ENCODE measurements at regions not wholly inside any gene's neighbourhood (a gene's known extent, or its start where the extent isn't known, plus 50 kb on each side); places are given as distances from the start of the nearest gene placed in this dataset.
"Not testable (repeated sequence)": the region's sequence is repeated elsewhere in the genome, so short reads cannot be mapped to it uniquely, and the experiment has no call there.

- DNase-seq (ENCODE audit: low spot score) = no peak
Observed at GRCh38 chr5:18732556-18733479, 1098.6 kb downstream of the TAF11L14 start.

DNA sequence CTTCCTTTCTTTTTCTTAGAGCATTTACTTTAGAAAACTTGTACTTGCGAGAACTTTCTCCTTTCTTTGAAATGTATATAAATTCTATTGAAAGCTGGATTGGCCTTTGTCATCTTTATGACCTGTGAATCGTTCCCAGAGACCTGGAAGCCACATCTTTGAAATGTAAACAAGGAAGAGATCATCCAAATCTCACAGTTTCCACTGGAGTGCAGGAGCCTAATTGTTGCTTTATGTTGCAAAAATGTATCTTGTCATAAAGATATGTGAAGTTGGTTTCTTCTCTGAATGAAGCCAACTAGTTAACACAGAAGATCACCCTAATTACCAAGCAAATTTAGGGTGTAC, 1101.8 kb downstream of the TAF11L14 start:
- no peak for DNase-seq (ENCODE audit: low spot score)

DNA sequence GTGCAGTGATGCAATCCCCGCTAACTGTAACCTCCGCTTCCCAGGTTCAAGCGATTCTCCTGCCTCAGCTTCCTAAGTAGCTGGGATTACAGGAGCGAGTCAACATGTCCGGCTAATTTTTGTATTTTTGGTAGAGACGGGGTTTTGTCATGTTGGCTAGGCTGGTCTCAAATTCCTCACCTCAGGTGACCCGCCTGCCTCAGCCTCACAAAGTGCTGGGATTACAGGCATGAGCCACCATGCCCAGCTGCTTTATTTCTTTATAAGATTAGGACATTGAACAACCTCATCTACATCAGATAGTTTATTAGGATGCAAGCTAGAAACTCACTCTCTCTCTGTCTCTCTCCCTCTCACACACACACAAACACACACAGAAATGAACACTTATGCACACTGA, 1102.5 kb downstream of the TAF11L14 start:
- DNase-seq (ENCODE audit: low spot score) = not testable (repeated sequence)

GRCh38 chr5:18740301-18740700, 1106.0 kb downstream of the TAF11L14 start:
- DNase-seq (ENCODE audit: low spot score) = no peak

- DNase-seq (ENCODE audit: low spot score) = no peak
Observed at GRCh38 chr5:18742830-18743229, 1108.6 kb downstream of the TAF11L14 start.

DNA sequence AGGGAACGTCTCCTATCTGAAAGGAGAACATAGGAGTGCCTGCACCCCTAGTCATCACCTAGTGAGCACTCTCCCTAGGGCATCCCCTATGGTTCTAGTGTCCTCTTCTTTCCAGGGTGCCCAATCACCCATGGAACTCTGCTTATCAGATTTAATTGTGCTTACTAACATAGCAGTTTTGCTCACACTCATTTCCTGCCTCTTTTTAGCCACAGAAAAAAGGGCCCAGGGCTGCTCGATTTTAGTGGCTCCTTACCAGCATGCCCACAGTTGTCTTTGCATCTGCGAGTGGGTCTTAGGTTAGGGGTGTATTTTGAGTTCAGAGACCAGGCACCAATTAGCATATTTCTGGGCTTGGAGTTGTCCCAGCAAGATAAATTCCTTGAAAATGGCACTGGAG, 1110.2 kb downstream of the TAF11L14 start:
- no peak for DNase-seq (ENCODE audit: low spot score)

DNA sequence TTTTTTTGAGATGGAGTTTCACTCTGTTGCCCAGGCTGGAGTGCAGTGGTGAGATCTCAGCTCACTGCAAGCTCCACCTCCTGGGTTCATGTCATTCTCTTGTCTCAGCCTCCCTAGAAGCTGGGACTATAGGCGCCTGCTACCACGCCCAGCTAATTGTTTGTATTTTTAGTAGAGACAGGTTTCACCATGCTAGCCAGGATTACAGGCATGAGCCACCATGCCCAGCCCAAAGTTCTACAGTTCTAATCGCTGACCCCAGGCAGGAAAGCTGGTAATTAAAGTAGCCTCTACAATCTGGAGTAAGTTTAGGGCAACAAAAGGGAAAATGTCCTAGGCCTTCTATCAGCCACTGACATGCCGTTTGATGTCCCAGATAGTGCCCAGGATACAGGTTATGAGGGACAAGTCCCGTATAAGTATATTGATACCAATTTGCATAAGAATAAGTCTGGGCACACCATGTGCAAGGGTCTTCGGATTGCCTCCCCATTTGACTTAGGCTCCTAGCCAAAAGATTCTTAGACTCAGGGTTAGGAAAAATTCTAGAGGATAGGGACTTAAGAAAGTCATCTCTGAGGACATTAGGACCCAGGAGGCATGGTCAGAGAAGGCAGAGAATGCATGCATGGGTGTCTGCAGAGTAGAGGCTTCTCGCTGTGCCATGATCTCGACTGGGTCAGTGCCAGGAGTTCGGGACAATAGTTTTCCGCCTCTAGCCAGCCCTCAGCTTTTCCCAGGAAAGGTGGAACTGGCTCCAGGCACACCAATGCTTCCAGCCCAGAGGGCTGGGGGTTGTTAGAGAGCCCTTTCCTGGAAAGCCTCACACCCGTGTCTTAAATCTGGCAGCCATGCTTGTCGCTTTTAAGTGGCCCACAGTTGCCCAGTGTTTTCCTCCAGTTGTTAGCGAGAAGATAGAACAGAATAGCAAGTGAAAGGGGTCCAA, 1111.1 kb downstream of the TAF11L14 start:
- no peak for DNase-seq (ENCODE audit: low spot score)

GRCh38 chr5:18745988-18746615, 1111.8 kb downstream of the TAF11L14 start:
- DNase-seq (ENCODE audit: low spot score) = no peak

DNA sequence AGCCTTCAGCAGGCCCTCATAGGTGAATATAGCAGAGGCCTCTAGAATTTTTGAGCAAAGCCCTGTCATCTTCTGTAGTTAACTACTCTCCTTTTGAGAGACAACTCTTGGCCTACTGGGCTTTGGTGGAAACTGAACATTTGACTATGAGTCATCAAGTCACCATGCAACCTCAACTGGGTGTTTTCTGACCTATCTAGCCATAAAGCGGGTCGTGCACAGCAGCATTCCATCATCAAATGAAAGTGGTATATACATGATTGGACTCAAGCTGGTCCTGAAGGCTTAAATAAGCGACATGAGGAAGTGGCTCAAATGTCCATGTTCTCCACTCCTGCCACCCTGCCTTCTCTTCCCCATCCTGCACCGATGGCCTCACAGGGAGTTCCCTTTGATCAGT, 1115.5 kb downstream of the TAF11L14 start:
- DNase-seq (ENCODE audit: low spot score) = no peak

DNA sequence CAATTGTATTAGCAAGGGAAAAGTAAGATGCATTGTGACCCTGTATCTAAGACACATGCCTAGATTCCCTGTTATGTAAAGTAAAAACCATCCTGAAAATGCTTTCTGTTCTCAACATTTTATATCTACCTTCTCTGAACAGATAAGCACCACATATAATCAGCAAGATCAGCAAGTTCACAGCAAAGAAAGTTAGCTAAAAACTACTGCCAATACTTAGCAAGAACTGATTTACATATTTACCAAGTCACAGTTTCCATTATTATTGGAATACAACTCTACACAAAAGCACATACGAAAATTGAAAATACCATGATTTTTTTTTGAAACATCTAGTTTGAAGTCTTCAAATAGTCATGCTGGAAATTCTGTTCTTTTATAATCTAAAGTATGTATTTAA, 1118.1 kb downstream of the TAF11L14 start:
- no peak for DNase-seq (ENCODE audit: low spot score)

DNA sequence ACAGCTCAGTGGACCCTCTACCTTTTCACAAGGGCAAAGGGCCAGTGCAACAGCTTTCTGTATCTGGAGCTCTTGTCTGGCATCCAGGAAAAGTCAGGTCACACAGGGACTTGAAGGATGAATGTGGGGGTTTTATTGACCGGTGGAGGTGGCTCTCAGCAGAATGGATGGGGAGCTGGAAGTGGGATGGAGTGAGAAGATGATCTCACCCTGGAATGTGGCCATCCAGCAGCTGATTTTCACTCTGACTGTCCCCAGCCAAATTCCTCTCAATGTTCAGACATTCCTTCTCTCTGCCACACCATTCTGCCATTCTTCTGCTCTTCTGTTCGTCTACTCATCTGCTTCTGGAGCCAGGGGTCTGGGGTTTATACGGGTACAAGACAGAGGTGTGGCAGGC, 1119.9 kb downstream of the TAF11L14 start:
- no peak for DNase-seq (ENCODE audit: low spot score)

DNA sequence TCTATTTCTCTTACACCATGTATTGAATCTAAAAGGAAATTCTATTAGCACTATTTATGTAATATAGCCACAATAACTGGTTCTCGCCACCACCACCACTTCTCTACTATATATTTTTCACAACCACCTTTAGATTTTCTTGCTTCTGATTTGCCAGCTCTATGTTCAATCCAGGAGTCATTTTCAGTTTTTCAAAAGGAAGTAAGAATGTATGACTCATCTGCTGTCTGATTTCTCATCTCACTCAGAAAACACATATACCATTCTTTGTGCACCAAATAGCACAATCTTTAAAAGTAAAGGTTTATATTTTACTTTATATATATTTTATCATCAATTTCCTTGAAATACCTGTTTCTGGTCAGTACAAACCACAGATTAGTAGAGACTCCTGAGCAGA, 1127.5 kb downstream of the TAF11L14 start:
- DNase-seq (ENCODE audit: low spot score) = no peak

DNA sequence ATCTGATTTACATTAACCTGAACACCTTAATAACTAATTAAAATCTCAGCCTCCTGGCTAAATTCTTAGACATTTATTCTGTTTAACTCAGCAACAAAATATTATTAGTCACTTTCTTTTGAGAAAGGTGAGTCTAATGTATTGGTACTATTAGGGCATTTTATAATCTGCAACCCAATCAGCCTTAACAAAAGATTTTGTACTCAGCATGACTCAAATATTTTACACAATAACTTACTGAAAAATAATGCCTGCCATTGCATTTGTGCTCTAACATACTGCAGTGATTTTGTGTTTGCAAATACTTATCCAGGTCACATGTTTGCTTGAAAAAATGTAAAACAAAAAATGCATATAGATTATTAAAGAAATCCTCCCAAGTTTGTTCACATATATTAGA, 1129.9 kb downstream of the TAF11L14 start:
- no peak for DNase-seq (ENCODE audit: low spot score)

GRCh38 chr5:18765304-18765703, 1131.0 kb downstream of the TAF11L14 start:
- DNase-seq (ENCODE audit: low spot score) = no peak

DNA sequence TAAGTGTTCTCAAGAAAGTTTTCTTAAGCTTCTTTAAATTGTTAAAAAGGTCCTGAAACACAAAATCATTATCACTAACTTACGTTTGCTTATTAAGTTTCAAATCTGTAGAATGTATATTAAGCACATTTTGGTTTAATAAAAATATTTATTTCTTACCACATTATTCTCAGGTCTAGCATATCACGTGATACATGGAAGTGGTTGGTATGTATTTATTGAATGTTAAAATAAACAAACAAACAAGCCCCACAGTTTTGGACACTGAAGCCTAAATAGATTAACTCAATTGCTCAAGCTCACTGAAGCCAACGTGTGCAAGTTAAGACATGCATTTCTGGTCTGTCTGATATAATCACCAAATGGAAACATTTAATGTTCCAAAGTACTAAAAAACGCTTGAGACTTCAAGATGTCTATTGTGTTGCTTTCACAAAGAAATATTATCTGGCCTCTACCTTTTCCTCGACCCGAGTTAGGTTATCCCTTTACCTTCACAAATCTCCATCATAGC, 1136.9 kb downstream of the TAF11L14 start:
- DNase-seq (ENCODE audit: low spot score) = no peak

GRCh38 chr5:18772475-18772874, 1138.2 kb downstream of the TAF11L14 start:
- DNase-seq (ENCODE audit: low spot score) = no peak

- no peak for DNase-seq (ENCODE audit: low spot score)
Observed at GRCh38 chr5:18778225-18778624, 1144.0 kb downstream of the TAF11L14 start.

GRCh38 chr5:18789218-18789998, 1155.1 kb downstream of the TAF11L14 start:
- no peak for DNase-seq (ENCODE audit: low spot score)

DNA sequence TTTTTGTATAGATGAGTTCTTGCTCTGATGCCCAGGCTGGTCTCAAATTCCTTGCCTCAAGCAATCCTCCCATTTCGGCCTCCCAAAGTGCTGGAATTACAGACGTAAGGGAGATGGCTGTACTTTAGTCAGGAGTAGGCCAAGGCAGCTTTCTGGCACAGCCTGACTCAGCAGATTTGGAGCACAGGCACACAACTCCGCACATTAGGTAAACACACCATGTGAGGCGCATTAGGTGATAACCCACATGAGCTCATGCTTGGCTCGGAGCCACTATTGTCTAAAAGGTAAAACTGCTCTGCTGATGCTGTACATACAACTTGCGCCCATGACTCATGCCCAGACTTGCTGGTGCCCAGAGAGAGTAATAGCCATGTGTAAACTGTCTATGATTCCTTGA, 1157.9 kb downstream of the TAF11L14 start:
- no peak for DNase-seq (ENCODE audit: low spot score)

DNA sequence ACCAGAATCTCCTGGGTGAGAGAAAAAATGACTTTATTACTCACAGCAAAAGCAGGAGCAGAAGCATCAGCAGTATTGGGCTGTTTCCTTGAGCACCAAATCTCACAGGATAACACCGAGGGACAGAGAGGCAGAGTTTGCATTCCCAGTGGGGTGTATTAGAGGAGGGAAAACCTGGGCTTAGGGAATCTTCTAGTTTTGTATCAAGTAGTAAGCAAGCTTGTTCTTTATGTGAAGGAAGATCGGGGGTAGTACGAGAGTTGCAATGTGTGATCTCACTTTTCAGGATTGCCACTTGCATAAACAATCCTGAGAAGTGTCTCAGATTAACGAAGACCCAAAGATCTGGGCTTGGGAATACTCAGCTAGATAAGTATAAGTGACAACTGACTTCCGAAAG, 1163.0 kb downstream of the TAF11L14 start:
- DNase-seq (ENCODE audit: low spot score) = no peak

DNA sequence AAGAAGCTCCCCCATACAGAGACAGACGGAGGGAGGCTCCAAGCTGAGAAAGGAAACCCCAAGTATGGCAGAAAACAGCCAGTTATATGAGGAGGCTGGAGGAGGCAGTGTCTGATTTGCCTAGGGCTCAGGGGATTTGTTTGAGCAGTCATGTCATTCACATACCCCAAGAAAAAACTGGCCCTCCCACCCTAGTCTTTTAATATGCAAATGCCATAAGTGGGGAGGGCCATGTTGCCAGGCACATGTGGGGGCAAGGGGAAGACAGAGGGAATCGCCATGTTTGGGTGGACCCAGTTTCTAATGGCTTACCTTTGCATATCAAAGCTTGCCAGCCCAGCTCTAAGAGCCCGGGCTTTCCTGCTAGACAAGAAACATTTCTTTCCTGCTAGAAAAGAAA, 1163.8 kb downstream of the TAF11L14 start:
- DNase-seq (ENCODE audit: low spot score) = no peak
